HUDEP-2 (cell line): ENCODE measurements at regions not wholly inside any gene's neighbourhood (a gene's known extent, or its start where the extent isn't known, plus 50 kb on each side); places are given as distances from the start of the nearest gene placed in this dataset.
"Not testable (repeated sequence)": the region's sequence is repeated elsewhere in the genome, so short reads cannot be mapped to it uniquely, and the experiment has no call there.

Experiments used
- DNase-seq, 76 experiments: peaks; one replicate each; lab custom pipeline; 2025; ENCODE audit not compliant: unreplicated experiment in 76 of 76; lab: John Stamatoyannopoulos, UW

DNA sequence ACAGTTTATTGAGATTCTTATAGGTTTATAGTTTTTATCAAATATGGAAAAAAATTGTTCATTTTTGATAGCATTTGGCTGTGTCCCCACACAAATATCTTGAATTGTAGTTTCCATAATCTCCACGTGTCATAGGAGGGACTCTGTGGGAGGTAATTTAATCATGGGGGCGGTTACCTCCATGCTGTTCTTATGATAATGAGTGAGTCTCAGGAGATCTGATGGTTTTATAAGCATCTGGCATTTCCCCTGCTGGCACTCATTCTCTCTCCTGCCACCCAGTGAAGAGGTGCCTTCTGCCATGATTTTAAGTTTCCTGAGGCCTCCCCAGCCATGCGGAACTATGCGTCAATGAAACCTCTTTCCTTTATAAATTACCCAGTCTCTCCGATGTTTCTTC, 420.6 kb upstream of the KAZN start:
- not testable (repeated sequence) for DNase-seq

DNA sequence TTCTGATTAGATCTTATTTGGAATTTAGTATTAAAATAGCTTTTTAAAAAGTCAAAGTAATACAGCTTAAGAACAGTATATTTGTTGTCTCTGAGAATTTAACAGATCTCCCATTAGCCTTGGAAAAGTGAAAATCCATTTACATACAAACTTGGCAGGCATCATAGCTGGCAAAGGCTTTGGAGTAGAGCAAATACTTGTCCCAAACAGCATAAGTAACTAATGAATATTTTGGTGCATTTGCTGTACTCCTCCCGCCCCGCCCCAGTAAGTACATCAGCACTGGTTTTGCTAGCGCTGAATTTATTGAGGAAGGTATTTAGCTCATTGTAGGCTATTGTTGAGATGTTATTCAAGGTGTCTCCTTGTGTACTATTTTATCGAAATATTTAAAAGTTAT, 417.7 kb upstream of the KAZN start:
- DNase-seq: no peak

GRCh38 chr1:14181191-14181795, 417.2 kb upstream of the KAZN start:
- no peak for DNase-seq

DNA sequence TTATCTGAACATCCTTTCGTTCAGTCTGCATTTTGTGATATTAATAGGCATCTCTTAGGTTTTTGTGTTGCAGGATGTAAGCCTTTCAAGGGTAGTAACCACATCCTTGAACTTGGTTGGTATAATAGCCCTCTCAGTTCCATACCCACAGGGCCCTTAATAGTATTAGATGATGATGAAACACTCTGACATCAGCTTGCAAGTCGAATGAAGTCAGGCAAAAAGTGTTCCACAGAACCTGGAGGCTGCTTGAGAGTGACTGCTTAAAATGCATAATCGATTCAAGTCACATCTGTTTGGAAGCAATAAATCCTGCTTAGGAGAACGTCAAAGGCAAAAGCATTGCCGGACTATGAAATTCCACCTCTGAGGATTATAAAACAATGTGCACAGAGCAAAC, 415.6 kb upstream of the KAZN start:
- no peak for DNase-seq

- no peak for DNase-seq
Observed at GRCh38 chr1:14183329-14183728, 415.2 kb upstream of the KAZN start.

DNA sequence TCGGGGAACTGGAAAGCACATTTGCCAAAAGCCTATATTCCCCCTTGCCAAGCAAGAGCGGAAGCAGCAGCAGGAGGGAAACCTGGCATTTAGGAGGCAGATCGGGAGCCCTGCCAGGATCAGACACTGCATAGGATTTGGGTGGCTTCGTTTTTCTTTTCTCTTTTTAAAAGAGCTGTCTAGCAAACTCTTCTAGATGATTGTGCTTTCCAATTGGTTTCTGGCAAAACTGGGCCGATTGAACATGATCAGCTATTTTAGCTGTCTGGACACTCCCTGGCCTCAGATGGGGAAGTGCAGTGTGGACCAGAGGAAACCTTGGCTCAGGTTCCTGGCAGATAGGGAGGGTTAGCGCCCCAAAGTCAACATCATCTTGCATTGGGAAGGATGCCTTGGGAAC, 414.0 kb upstream of the KAZN start:
- no peak for DNase-seq

- no peak for DNase-seq
Observed at GRCh38 chr1:14189381-14189780, 409.1 kb upstream of the KAZN start.

DNA sequence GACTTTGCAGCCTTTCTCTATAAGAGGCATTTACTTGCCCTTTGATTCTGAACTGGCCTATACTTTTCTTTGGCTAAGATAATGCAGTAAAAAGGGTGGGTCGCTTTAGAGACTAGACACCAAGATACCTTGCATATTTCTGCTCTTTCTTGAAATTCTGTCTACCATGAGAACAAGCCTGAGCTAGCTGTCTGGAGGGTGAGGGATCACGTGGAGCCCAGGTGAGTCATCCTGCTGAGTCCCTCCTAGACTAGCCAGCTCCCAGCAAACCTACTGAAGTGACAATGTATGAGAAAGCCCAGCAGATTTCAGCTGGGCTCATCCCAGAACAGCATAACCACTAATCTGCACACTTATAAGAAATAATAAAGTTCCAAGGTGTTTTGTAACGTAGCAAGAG, 408.0 kb upstream of the KAZN start:
- no peak for DNase-seq

- no peak for DNase-seq
Observed at GRCh38 chr1:14194511-14194910, 404.0 kb upstream of the KAZN start.

- no peak for DNase-seq
Observed at GRCh38 chr1:14205066-14205465, 393.4 kb upstream of the KAZN start.

DNA sequence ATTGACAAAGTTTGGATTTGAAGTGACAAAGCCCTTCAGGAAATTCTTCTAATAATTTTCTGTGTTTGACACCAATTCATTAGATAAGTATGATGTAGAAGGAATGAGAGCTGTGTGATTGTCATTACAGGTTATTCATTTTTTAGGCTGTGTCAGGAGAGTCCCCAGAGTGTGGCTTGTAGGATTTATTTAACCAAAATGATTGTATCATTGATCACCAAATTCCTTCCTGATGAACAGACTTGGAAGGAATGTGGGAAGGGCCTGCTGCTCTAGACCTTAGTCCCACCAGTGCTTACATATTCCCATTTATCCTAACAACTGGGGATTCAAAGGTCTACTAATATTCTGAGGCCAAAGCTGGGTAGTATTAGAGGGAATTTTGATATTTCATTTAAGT, 383.3 kb upstream of the KAZN start:
- DNase-seq: no peak

DNA sequence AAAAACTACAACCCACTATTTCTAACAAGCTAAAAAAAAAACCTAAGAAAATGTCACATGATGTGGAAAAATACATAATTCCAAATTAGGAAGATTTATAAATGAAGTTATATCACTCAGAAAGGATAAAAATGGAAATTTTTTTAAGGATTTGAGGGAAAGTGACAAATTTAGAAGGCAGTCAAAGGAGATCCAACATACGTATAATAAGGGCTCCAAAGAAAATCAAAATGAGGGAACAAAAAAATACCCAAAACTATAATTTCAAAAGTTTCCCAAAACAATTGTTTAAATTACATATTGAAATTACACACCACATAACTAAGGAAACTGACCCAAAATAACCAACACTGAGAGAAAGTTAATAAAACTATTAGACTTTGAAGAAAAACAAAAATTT, 381.1 kb upstream of the KAZN start:
- DNase-seq: no peak

GRCh38 chr1:14220324-14220723, 378.2 kb upstream of the KAZN start:
- no peak for DNase-seq

DNA sequence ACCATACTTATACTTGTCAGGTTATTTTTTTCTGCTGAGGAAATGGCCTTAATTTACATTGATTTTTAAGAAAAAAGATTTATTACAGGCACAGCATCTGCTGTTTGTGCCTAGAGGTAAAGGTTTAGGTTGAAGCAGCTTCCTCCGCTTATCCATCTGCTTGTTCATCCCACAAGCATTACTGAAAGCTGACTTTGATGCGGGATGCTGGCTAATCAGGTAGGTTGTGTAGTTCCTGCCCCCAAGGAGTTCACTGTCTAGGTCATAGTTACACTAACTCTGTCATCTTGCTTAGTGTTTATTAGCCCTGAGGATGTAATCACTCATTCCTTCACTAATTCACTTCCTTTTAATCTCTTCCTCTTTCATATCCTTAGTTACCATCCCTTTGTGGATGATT, 377.7 kb upstream of the KAZN start:
- DNase-seq: no peak

GRCh38 chr1:14222086-14222485, 376.4 kb upstream of the KAZN start:
- DNase-seq: no peak

DNA sequence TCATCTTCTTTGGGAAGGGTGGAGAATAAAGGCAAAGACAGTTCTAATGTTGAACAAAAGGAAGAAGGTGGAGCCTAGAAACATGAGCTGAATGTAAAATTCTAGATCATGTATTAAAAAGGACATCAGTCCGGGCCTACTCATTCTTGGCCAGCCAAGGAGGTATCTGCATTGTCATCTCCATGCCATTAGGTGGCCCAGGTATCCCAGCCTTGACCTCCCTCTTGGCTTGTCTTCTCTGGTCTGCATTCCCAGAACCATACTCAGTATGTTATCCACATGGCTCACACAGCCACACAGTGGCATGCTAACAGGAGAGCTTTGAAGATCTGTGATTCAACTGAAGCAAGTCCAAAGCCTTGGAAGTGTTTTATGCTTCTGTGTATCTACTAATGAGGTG, 369.8 kb upstream of the KAZN start:
- DNase-seq: no peak

- DNase-seq: no peak
Observed at GRCh38 chr1:14233510-14233909, 365.0 kb upstream of the KAZN start.

GRCh38 chr1:14236097-14236496, 362.4 kb upstream of the KAZN start:
- no peak for DNase-seq

GRCh38 chr1:14238472-14239307, 359.8 kb upstream of the KAZN start:
- DNase-seq: no peak

- DNase-seq: no peak
Observed at GRCh38 chr1:14240265-14240664, 358.2 kb upstream of the KAZN start.

- no peak for DNase-seq
Observed at GRCh38 chr1:14242123-14242522, 356.4 kb upstream of the KAZN start.

- DNase-seq: no peak
Observed at GRCh38 chr1:14242870-14243269, 355.6 kb upstream of the KAZN start.

- no peak for DNase-seq
Observed at GRCh38 chr1:14245954-14246353, 352.5 kb upstream of the KAZN start.
